ENCODE measurements at regions not wholly inside any gene's neighbourhood (a gene's known extent, or its start where the extent isn't known, plus 50 kb on each side); places are given as distances from the start of the nearest gene placed in this dataset.

DNA sequence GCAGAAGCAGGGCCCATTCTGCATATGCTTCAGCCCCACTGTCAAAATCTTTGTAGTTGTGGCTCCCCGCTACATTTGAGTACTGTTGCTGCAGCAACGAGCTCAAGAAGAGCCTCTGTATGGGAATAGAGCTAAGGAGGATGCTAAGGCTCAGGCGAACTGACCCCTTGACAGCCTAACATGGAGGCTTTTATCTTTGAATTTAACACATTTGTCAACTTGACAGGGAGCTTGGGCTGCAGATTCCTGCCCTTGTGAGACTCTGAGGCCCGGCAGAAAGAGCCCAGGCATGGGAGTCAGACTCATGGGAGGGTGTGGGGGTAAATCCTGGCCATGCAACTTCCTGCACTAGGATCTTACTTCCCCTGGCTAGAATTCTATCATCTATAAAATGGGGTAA is 278.7 kb upstream of the CITED2 start:
- DNase-seq = no peak

DNA sequence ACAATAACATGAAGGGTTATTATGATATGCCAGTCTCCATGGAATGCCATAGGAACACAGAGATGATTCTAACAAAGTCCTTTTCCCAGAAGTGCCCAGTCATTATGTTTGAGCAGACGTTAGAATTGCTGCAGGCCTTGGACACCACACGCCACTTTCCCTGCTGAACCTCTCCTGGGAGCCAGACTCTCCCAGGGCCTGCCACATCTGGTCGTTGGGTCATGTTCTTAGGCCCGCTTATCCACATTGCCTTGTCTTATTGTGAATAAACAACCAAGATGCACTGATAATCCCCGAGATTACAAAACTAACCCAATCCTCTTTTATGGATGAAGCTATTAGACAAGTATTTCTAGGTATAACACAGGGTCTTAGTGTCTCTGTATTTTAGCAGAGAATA is 276.5 kb upstream of the CITED2 start:
- no peak for DNase-seq

DNA sequence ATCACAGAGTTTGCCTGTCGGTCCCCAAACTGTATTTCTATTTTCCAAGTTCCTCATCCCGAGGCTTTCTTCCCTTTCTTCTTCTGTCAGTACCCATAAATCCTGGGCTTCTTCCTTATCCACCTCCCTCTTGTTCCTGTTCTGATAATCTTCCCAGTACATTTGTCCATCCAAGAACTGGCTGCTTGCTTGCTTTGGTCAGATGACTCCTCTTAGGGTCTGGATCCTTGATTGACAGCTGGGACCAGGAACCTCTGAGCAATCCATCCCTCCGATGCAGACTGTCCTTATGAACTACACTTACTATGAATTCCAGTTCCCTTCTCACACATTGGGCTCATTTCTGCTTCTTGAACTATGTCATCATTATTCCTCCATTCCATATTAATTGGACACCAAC is 275.3 kb upstream of the CITED2 start:
- DNase-seq = no peak

DNA sequence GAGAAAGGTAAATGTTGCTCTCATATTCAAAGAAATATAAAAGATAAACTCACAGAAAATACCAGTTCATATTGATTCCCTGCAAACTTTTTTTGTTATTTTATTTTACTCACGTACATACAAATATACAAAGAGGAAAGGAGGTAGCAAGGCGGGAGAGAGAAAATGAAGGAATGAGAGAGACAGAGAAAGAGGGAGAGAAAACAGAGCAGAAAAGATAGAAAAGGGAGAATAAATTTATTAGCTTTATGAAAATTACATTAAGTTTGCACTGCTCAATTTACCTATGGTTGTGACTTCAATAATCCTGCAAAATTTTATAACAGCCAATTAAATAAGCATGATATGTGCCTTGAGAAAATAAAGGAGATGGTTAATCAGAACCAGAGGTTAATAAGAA is 274.7 kb upstream of the CITED2 start:
- DNase-seq = no peak

DNA sequence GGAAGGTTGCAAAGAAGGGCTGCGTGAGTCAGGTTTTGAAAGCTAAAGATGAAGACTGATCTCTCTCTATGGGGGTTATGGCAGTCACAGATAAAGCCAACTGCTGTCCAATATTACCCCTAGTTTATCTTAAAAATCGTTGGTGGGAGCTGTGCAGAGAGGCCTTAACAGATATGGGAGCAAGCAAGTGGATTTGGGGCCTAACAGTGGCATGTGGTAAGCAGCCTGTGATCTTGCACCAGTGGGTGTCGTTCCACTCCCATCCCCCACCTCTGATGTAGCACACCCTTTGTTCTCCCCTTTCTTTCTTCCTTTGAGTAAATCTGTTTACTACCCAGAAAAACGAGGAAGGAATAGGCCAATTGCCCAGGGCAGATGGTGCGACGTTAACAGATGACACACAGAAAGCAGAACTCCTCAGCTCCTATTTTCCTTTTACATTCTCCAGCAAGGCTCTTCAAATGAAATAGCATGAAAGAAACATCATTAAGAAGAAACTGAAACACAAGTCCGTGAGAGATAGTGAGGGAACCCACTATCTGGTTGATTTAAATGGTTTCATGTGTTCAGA is 274.1 kb upstream of the CITED2 start:
- no peak for DNase-seq

DNA sequence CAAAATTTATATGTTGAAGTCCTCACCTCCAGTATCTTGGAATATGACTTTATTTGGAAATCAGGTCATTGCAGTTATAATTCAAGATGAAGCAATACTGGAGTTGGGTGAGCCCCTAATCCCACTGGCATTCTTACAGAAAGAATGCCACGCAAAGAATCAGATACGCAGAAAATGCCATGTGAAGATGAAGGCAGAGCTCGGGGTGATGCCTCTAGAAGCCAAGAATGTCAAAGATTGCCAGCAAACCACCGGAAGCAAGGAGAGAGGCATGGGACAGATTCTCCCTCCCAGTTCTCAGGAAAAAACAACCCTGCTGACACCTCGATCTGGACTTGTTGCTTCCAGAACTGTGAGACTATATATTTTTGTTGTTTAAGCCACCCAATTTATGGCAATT is 273.4 kb upstream of the CITED2 start:
- no peak for DNase-seq

DNA sequence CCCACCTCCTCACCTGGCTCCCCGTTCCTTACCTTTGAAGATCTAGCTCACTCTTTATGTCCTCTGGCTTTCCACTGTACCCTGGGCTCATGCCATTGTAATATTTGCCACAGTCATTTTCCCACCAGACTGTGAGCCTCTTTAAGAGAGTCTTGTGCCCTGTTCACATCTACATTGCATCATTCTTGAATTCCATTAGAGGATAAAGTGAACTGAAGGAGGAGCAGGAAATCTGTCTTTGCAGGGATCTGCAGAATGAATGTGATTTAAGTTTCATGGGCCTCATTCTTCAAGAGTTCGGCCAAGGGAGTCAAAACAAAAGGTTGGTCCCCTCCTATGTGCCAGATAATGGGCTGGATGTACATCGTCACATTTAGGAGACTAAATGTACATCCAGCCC is 272.6 kb upstream of the CITED2 start:
- no peak for DNase-seq

DNA sequence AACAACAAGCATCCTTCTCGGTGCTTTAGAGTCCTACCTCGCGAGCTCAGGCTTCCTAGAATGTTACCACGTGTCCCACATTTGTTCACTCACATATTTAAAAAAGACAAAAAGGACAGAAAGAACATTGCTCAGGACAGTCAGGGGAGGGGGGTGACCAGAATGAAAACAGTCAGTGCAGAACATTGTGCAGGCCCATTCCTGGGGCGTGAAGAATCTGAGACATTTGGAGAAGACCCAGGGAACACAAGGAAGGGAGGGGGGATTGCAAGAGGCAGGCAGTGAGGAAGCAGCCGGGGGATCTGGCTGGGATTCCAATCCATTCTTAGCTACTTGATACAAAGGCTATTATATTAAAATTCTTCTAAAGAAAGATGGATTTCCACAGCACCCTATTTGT is 270.4 kb upstream of the CITED2 start:
- DNase-seq = no peak

DNA sequence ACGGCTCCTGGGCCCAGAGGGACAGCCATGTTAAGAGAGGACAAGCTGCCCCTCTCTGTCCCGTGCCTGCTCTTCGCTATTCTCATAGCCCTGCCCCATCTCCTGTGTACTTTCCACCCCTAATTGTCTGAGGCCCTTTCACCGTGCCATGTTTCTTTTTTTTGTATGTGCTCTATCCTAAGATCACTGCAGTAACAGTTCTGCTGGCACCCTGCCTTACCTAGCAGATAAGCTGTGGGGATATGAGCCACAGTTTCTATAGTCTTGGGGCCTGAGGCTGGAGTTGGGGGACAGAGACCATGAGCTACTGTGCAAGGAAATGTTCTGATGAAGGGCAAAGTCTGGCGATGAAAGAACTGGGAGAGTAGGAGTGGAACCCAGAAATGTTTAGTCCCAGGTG is 269.5 kb upstream of the CITED2 start:
- no peak for DNase-seq

DNA sequence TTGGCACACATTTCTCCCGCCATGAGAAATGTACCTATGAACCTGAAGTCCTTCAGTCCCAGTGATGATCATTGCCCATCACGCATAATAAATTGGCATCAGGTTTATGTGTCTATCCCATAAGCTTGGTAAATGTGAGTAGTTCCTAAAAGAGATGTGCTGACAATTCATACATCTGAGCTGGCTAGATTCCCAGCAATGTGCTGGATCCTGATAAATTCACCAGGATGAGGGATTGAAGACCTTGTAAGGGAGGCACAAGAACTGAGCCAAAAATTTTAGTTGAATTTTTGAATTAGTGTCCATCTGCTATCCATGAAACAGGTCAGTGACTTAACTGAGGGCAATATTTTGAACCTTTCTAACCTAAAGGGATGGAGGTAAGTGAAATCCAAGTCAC is 267.9 kb upstream of the CITED2 start:
- DNase-seq = no peak

DNA sequence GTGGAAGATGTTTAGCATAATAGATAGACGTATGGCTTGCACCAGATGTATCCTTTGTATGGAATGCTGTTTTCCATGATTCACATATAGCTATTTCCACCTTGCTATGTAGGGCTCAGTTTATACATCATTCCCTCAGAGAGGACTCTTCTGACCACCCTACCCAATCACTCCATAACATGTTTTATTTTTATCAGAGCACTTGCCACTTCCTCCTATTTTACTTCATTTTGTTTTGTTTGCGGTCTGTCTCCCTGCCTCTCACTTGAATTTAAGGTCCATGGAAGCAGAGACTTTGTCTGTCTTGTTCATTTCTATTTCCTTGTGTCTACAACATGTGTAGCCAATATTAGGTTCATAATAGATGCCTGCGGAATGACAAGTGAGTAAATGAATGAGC is 266.9 kb upstream of the CITED2 start:
- DNase-seq = no peak

DNA sequence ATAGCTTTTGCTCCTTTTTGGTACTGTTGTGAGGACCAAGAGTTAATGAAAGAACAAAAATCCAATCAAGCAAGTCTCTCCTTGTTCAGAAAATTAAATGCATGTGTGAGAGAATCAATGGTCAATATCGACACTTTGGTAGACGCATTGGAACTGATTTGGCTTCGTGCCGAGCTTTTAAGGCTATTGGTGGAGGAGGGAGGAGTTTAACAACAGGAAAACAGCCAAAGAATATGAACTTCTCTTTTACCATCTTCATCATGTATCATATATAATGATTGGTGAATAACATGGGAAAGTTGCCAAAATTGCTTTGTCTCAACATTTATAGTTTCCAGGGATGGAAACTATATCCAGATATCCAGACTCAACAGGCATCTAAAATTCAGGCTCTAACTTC is 266.5 kb upstream of the CITED2 start:
- no peak for DNase-seq

DNA sequence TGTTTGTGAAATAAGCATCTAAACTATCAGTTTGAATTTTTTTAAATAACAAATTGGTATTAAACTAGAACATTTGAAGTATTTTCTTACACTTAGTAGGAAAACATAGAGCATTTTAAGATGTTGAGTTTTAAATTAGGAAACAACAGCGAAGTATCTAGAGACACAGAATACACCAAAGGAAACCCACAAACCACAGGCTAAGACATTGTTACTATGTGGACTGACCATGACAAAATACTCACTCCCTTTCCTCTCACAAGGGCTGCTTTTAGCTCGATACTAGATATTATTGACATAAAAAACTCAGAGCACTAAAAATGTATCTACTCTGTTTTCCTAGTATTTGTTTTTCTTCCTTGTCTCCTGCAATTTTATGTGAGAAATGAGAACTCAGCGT is 266.0 kb upstream of the CITED2 start:
- no peak for DNase-seq

DNA sequence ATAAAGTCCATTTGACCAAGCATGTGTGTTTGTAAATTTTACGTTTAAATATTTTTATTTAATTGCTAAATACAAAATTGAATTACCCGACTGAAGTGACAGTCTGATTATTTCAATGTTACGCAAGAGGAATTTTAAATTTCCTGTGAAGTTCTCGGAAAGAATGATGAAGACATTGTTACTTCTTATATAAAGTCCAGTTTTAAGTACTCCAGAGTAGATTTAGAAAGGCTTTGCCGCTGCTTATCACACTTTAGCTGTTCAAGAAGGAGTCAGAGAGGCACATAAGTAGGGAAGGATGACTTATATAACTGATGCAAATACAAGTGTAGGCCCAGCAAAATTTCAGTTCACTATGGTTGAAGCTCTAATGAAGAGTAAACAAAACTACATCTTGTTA is 265.1 kb upstream of the CITED2 start:
- DNase-seq = no peak

DNA sequence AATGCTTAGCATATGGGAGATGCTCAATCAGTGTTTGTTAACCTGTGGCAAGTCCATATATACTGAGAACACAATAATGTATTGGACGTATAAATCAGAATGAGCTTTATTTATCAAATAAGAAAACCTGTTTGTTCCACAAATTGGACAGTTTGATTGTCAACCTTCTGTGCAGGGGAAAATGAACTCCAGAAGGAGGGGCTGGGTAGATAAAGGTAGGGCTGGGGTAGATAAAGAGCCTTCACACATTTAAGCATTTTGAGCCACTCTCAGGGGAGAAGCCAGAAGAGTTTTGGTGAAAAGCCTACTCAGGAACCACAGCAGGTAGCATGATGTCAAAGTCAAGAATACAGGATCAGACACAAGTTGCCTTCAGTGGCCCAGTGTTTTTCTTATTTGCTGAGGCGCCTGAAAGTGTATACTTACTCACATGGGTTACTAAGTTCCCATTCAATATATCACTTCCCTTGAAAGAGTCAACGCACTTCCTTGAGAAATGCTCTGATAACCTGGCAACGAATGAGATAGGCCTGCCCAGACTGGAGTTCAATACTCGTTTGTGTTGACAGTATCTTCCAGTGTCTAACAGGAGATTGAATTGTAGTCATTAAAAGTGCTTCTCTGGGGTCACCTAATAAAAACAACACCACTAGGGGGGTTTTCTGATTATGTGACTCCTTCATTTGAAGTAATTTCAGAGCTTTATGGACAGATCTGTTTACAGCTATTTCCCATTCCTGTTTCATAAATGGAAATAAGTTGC is 263.9 kb upstream of the CITED2 start:
- DNase-seq = no peak

DNA sequence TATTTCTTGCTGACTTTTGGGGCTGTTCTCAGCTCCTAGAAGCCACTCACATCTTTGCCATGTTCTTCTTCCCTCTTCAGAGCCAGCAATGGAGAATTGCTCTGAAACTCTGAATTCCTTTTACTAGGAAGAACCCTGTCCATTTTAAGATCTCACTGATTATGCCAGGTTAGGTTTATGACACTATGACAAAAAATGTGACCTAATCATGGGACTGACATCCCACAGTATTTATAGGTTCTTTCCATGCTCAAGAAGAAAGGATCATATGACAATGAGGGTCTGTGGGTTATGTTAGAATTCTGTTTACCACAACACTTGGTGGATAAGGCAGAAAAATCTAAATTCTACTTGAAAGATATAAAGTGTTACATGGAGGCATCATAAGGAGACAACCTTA is 263.3 kb upstream of the CITED2 start:
- no peak for DNase-seq

DNA sequence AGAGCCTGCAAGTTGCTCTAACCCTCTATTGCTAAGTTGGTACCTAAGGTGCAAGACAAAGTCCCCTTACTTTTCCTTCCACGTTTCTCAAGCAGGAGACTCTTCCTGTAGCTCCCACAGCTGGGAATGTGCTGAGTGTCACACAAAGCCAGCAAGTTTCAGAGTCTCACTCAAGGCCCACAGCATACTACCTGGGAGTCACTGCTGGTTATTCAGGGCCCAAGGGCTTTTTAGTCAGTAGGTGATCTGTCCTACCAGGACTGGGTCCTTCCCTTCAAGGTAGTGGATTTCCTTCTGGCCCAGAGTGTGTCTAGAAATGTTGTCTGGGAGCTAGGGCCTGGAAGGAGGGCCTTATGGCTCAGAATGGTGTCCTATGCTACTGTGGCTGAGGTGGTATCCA is 261.9 kb upstream of the CITED2 start:
- no peak for DNase-seq

DNA sequence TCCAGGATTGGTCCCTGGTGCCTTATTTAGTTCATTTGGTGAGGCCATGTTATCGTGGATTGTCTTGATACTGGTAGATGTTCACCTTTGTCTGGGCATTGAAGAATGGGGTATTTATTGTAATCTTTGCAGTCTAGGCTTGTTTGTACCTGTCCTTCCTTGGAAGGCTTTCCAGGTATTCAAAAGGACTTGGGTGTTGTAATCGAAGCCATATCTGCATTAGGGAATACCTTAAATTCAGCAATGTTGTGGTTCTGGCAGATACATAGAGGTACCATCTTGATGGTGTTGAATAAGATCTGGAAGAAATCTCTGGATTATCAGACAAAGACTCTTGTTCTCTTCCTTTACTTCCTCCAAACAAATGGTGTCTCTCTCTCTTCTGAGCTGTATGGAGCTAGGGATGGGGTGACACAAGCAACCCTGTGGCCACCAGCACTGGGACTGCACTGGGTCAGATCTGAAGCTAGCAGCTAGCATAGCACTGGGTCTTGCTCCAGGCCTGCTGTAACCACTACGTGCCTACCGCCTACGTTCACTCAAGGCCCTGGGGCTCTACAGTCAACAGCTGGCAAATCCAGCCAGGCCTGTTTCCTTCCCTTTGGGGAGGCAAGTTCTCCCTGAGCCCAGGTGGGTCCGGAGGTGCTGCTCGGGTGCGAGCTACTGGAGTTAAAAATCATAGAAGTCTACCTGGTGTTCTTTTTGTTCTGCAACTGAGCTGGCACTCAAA is 261.1 kb upstream of the CITED2 start:
- DNase-seq = no peak

DNA sequence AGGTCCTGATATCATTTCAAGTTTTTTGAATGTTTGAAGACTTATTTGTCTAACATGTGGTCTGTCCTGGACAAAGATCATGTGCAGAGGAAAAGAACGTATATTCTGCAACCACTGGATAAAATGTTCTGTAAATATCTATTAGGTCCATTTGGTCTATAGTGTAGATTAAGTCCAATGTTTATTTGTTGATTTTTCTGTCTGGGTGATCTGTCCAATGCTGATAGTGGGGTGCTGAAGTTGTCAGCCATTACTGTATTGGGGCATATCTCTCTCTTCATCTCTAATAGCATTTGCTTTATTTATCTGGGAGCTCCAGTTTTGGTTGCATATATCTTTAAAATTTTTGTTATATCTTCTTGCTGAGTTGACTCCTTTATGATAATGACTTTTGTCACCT is 258.4 kb upstream of the CITED2 start:
- no peak for DNase-seq

DNA sequence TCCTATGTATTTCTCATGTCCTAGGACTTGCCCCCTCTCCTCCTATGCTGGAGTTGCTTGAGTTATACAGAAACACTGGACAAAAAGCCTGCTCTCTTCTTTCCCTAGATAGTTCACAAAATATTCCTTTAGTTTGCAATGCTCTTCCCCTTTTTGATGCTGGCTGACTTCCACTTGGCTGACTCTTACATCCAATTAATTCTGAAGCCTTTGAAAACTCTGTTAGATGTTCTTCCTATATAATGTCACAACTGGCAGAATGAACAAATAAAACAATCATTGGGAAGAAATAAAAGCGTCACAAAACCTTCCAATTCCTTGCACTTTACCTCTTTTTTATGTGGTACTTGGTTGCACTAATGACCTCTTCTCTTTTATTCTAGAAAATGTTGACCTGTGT is 253.8 kb upstream of the CITED2 start:
- no peak for DNase-seq

DNA sequence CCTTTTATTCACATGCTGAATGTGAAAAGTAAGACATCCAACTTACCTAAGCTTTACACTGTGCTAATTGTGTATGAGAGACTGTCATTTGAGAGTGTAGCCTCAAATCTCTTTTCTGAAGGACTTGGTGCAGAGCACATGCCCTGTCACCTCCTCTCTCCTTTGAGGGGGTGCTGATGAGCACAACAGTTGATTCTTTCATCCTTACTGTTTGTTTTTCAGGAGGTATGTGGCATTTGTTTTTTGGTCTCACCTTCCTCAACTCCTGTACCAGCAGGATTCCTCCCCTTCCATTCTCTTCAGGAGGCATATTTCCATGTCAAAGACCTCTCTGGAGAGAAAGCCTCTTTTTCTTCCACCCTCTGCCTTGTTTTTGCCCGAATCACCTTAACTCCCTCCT is 252.6 kb upstream of the CITED2 start:
- DNase-seq = no peak

DNA sequence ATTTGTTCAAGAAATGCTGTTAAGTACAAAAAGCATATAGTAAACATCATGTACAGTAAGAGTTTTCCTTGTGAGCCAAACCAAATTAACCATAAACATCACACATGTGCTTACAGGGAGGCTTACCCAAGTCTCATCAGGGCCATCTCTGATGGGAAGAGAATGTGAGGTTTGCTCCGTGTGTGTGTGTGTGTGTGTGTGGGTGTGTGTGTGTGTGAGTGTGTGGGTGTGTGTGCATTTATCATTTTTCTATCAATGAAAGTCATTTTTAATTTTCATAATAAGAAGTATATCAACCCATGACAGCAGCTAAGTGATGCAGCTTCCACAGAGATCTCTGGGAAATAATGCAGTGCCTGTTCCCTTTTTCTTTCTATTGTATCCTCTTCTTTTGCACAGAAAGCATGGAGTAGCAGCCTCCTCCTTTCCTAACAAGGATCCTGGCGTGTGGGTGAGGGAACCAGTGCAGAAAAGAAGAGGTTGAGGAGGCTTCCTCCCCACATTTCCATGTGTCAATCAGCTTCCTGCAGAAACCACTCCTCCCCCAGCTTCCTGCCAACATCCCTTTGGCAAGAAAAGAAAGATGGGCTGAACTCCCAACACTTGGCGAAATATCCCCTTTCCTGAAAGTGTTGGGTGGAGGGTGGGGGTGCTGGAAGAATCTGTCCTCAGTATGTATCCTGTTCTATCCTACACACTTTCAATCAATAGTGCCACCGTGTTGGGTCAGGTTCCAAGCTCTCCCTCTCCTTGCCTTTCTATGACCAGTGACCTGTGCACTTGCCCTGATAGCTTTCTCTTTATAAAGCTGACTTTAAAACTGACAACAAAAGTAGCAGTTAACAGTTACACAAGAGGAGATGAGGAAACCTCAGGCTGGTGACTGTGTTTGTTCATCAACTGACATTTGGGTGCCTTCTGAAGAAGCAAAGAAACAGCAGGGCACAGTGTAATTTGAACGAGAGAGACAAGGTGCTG is 251.8 kb upstream of the CITED2 start:
- no peak for DNase-seq

Data from NCI-H510A (cell line).